ENCODE measurements at regions not wholly inside any gene's neighbourhood (a gene's known extent, or its start where the extent isn't known, plus 50 kb on each side); places are given as distances from the start of the nearest gene placed in this dataset.

- CTCF ChIA-PET (ENCODE audit: unreplicated experiment) = no interaction called here
- no peaks in the 10 kb centered on the region for H3K9me3 ChIP-seq (ENCODE audit: low read length)
- H3K4me3 ChIP-seq (ENCODE audit: low read depth, low read length, poor library complexity, severe bottlenecking) = no peak overlapping the region
- no peaks in the 10 kb centered on the region for H3K9me2 ChIP-seq (ENCODE audit: insufficient read depth, low read length)
- no peaks in the 10 kb centered on the region for H3K36me3 ChIP-seq (ENCODE audit: insufficient read depth, low read length)
- POLR2A ChIA-PET = no interaction called here
- DNase-seq (ENCODE audit: low spot score) = no peak
- no peak overlapping the region for H2AFZ ChIP-seq (ENCODE audit: low read length)
- H3K79me2 ChIP-seq (ENCODE audit: insufficient read depth, low read depth, low read length) = no peaks in the 10 kb centered on the region
- H4K20me1 ChIP-seq (ENCODE audit: insufficient read depth, low read length) = no peaks in the 10 kb centered on the region
- H3K27ac ChIP-seq (ENCODE audit: low read depth, low read length, poor library complexity, severe bottlenecking) = no peak overlapping the region
- intact Hi-C loops (cut with micrococcal nuclease; ENCODE audit: unreplicated experiment) = no loop called here
- no peak overlapping the region for H3K4me2 ChIP-seq (ENCODE audit: low read length)
- H3K4me1 ChIP-seq (ENCODE audit: insufficient read depth, low read length, poor library complexity, severe bottlenecking) = no peaks in the 10 kb centered on the region
- no TSS peak for BruUV-seq (replicated peaks)
- TF ChIP-seq EZH2phosphoT487 (IDR thresholded peaks at IDR 0.05; ENCODE audit: borderline replicate concordance, low read depth, low read length) (no peak), CTCF (conservative IDR thresholded peaks at IDR 0.05; ENCODE audit: low read length) (no peak)
Observed at GRCh38 chr4:100736641-100737451, 219.0 kb upstream of the EMCN start.

GRCh38 chr4:100728861-100729260, 211.0 kb upstream of the EMCN start:
- Histone ChIP-seq H3K36me3 (ENCODE audit: insufficient read depth, low read length) (no peaks in the 10 kb centered on the region), H3K79me2 (ENCODE audit: insufficient read depth, low read depth, low read length) (no peaks in the 10 kb centered on the region), H2AFZ (ENCODE audit: low read length) (no peak overlapping the region), H4K20me1 (ENCODE audit: insufficient read depth, low read length) (no peaks in the 10 kb centered on the region), H3K4me2 (ENCODE audit: low read length) (no peak overlapping the region), H3K4me3 (ENCODE audit: low read depth, low read length, poor library complexity, severe bottlenecking) (no peak overlapping the region), H3K4me1 (ENCODE audit: insufficient read depth, low read length, poor library complexity, severe bottlenecking) (no peaks in the 10 kb centered on the region), H3K9me2 (ENCODE audit: insufficient read depth, low read length) (no peaks in the 10 kb centered on the region), H3K9me3 (ENCODE audit: low read length) (no peaks in the 10 kb centered on the region), H3K27ac (ENCODE audit: low read depth, low read length, poor library complexity, severe bottlenecking) (no peak overlapping the region)
- no peak for TF ChIP-seq EZH2phosphoT487 (IDR thresholded peaks at IDR 0.05; ENCODE audit: borderline replicate concordance, low read depth, low read length)
- no peak for TF ChIP-seq CTCF (conservative IDR thresholded peaks at IDR 0.05; ENCODE audit: low read length)
- CTCF ChIA-PET (ENCODE audit: unreplicated experiment) = no interaction called here
- intact Hi-C loops (cut with micrococcal nuclease; ENCODE audit: unreplicated experiment) = no loop called here
- no TSS peak for BruUV-seq (replicated peaks)
- POLR2A ChIA-PET = interaction anchor here (0.6 kb wide), 1 partner anchor 429 kb away, joined by 7 read pairs; no protein-coding TSS in a partner anchor
- no peak for DNase-seq (ENCODE audit: low spot score)

DNA sequence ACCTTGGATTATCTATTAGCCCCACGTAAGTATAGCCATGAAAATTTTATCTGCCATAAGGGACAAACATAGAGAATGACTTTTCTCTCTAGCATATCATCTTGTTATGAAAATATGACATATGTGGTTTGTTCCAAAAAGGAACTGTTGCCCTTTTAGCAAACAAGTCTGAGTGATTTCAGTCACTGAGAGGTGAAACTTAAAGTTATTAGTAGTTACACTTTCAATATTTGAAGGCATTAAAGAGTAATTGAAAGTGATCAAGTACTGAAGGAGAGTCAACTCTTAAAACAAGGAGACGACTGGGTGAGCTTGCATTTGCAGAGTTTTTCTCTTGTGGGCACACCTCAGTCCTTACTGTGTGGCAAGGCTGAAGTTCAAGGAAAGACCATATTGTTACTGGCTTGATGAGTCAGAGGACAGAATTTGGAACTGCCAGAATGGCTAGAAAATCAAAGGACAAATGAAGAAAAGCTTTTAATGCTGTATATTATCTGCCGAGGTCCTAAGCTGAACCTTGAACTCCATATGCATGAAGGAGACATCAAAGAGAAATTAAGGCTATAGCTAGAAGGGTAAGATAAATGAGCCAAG, 205.1 kb upstream of the EMCN start:
- H3K9me2 ChIP-seq (ENCODE audit: insufficient read depth, low read length) = no peaks in the 10 kb centered on the region
- no TSS peak for BruUV-seq (replicated peaks)
- no peak overlapping the region for H3K4me2 ChIP-seq (ENCODE audit: low read length)
- ChIA-PET POLR2A (no interaction called here), CTCF (ENCODE audit: unreplicated experiment) (no interaction called here)
- no peak overlapping the region for H3K4me3 ChIP-seq (ENCODE audit: low read depth, low read length, poor library complexity, severe bottlenecking)
- no peaks in the 10 kb centered on the region for H3K9me3 ChIP-seq (ENCODE audit: low read length)
- intact Hi-C loops (cut with micrococcal nuclease; ENCODE audit: unreplicated experiment) = no loop called here
- no peaks in the 10 kb centered on the region for H3K79me2 ChIP-seq (ENCODE audit: insufficient read depth, low read depth, low read length)
- DNase-seq (ENCODE audit: low spot score) = no peak
- no peaks in the 10 kb centered on the region for H3K36me3 ChIP-seq (ENCODE audit: insufficient read depth, low read length)
- H4K20me1 ChIP-seq (ENCODE audit: insufficient read depth, low read length) = no peaks in the 10 kb centered on the region
- H2AFZ ChIP-seq (ENCODE audit: low read length) = no peak overlapping the region
- H3K4me1 ChIP-seq (ENCODE audit: insufficient read depth, low read length, poor library complexity, severe bottlenecking) = no peaks in the 10 kb centered on the region
- no peak overlapping the region for H3K27ac ChIP-seq (ENCODE audit: low read depth, low read length, poor library complexity, severe bottlenecking)
- no peak for TF ChIP-seq CTCF (conservative IDR thresholded peaks at IDR 0.05; ENCODE audit: low read length)
- TF ChIP-seq EZH2phosphoT487 (IDR thresholded peaks at IDR 0.05; ENCODE audit: borderline replicate concordance, low read depth, low read length) = no peak

Measured in OCI-LY7 (cell line).